GM23248 (cell line): ENCODE measurements at regions not wholly inside any gene's neighbourhood (a gene's known extent, or its start where the extent isn't known, plus 50 kb on each side); places are given as distances from the start of the nearest gene placed in this dataset.

ENCODE experiments used
- DNase-seq: peaks from one replicate; pipeline ENCODE4 v3.0.0-alpha.2; 2015
- H2AFZ ChIP-seq: fragments of 200-600 bp; sonication (generic); 2 replicates; pipeline ENCODE4 v1.6.1; 2016; ENCODE audit warnings: antibody characterized with exemption
- H3F3A ChIP-seq: fragments of 200-600 bp; sonication (generic); 2 replicates; pipeline ENCODE4 v1.6.1; 2016; ENCODE audit warnings: mild to moderate bottlenecking, antibody characterized with exemption, mixed run types; ENCODE audit not compliant: insufficient read depth
- H3K27ac ChIP-seq: fragments of 200-600 bp; sonication (generic); 2 replicates; pipeline ENCODE4 v1.5.1; 2016; ENCODE audit warnings: mild to moderate bottlenecking
- H3K27me3 ChIP-seq: fragments of 200-600 bp; sonication (generic); replicated peaks from 2 replicates; pipeline ENCODE4 v1.6.1; 2016; ENCODE audit warnings: mild to moderate bottlenecking; ENCODE audit not compliant: insufficient read depth
- H3K36me3 ChIP-seq: fragments of 200-600 bp; sonication (generic); 2 replicates; pipeline ENCODE4 v1.6.1; 2016; ENCODE audit warnings: low read depth, mild to moderate bottlenecking
- H3K4me1 ChIP-seq: fragments of 200-600 bp; sonication (generic); 2 replicates; pipeline ENCODE4 v1.6.1; 2016; ENCODE audit warnings: mild to moderate bottlenecking; ENCODE audit not compliant: insufficient read depth
- H3K4me2 ChIP-seq: fragments of 200-600 bp; sonication (generic); one replicate; pipeline ENCODE4 v1.6.1; 2016; ENCODE audit warnings: mild to moderate bottlenecking; ENCODE audit not compliant: unreplicated experiment
- H3K4me3 ChIP-seq: fragments of 200-600 bp; sonication (generic); 2 replicates; pipeline ENCODE4 v1.5.1; 2016; ENCODE audit warnings: mild to moderate bottlenecking
- H3K79me2 ChIP-seq: fragments of 200-600 bp; sonication (generic); 2 replicates; pipeline ENCODE4 v1.6.1; 2016; ENCODE audit warnings: mild to moderate bottlenecking; ENCODE audit not compliant: insufficient read depth
- H3K9ac ChIP-seq: fragments of 200-600 bp; sonication (generic); 2 replicates; pipeline ENCODE4 v1.6.1; 2016; ENCODE audit warnings: mild to moderate bottlenecking
- H3K9me2 ChIP-seq: fragments of 200-600 bp; sonication (generic); 2 replicates; pipeline ENCODE4 v1.6.1; 2016; ENCODE audit warnings: mixed run types, mild to moderate bottlenecking, moderate library complexity; ENCODE audit not compliant: insufficient read depth
- H3K9me3 ChIP-seq: fragments of 200-600 bp; sonication (generic); one replicate; pipeline ENCODE4 v1.6.1; 2017; ENCODE audit warnings: low read depth
- H4K20me1 ChIP-seq: fragments of 200-600 bp; sonication (generic); 2 replicates; pipeline ENCODE4 v1.6.0; 2016; ENCODE audit not compliant: insufficient read depth
- EZH2 ChIP-seq: fragments of 200-600 bp; sonication (generic); IDR thresholded peaks from 2 replicates; pipeline ENCODE4 v1.6.1; 2018; ENCODE audit warnings: antibody characterized with exemption, mild to moderate bottlenecking; ENCODE audit not compliant: insufficient read depth, poor library complexity, severe bottlenecking
- EZH2phosphoT487 ChIP-seq: fragments of 200-600 bp; sonication (generic); IDR thresholded peaks from 2 replicates; pipeline ENCODE4 v1.6.1; 2018; ENCODE audit warnings: antibody characterized with exemption, moderate library complexity, mild to moderate bottlenecking, low read depth; ENCODE audit not compliant: insufficient read depth
- WGBS, 2 experiments: methylation state at CpG; one replicate each; pipeline ENCODE4 v1.1.6; 2015 to 2017; ENCODE audit warnings: low lambda C conversion rate in 2 of 2, low coverage in 1 of 2; ENCODE audit errors: missing lambda C conversion rate in 2 of 2; 5-methylcytosine and 5-hydroxymethylcytosine counted together
- in situ Hi-C: fragments of 300-500 bp; cut with MboI; formaldehyde crosslinking; loops from 2 replicates; pipeline ENCODE4 v1.15.0; 2020

- in situ Hi-C loops: no loop called here
- Histone ChIP-seq H2AFZ (no peak overlapping the region), H3K4me2 (no peak overlapping the region), H3K27ac (no peak overlapping the region), H3K4me1 (peaks cover 9% of the 10 kb centered on the region), H3K4me3 (no peak overlapping the region), H4K20me1 (no peaks in the 10 kb centered on the region), H3K79me2 (peaks cover 5% of the 10 kb centered on the region; the same call in 1 of the 2 replicates), H3K9me2 (no peaks in the 10 kb centered on the region), H3K9ac (no peak overlapping the region), H3K27me3 (no peaks in the 10 kb centered on the region), H3K9me3 (no peaks in the 10 kb centered on the region), H3F3A (peaks cover 11% of the 10 kb centered on the region; the same call in 1 of the 2 replicates), H3K36me3 (no peaks in the 10 kb centered on the region)
- TF ChIP-seq EZH2phosphoT487: no peak
- TF ChIP-seq EZH2: no peak
- no peak for DNase-seq
- 95 to 98% methylated on average over 6 of the region's 6 CpGs for WGBS, 2 experiments
Measured at GRCh38 chr7:131655447-131655846, 99.0 kb upstream of the PODXL start.

GRCh38 chr7:131654668-131655326 is 98.4 kb upstream of the PODXL start:
- WGBS, 2 experiments: 27 to 28% methylated on average over 19 of the region's 19 CpGs

GRCh38 chr7:131654249-131654558 is 97.8 kb upstream of the PODXL start:
- no peaks in the 10 kb centered on the region for H3K9me3 ChIP-seq
- no peak for TF ChIP-seq EZH2
- TF ChIP-seq EZH2phosphoT487: no peak
- H3K4me1 ChIP-seq: peaks cover 14% of the 10 kb centered on the region
- peak overlapping the region; percentile 49 for H3K4me2 ChIP-seq
- no peaks in the 10 kb centered on the region for H3K9me2 ChIP-seq
- H3F3A ChIP-seq: peaks cover 12% of the 10 kb centered on the region; the same call in 1 of the 2 replicates
- H3K36me3 ChIP-seq: no peaks in the 10 kb centered on the region
- H4K20me1 ChIP-seq: no peaks in the 10 kb centered on the region
- H3K79me2 ChIP-seq: peaks cover 5% of the 10 kb centered on the region; the same call in 1 of the 2 replicates
- no peak for DNase-seq
- no peaks in the 10 kb centered on the region for H3K27me3 ChIP-seq
- no peak overlapping the region for H2AFZ ChIP-seq
- 69 to 89% methylated on average over 1 of the region's 1 CpG for WGBS, 2 experiments
- H3K4me3 ChIP-seq: peak overlapping the region; percentile 8; the same call in 1 of the 2 replicates
- H3K27ac ChIP-seq: 0 out of 2 replicates have a peak overlapping the region, but pooled peaks have one; percentile 4
- in situ Hi-C loops: no loop called here
- H3K9ac ChIP-seq: no peak overlapping the region

More at GRCh38 chr7:131654668-131655326, 98.4 kb upstream of the PODXL start:
- H2AFZ ChIP-seq: 0 out of 2 replicates have a peak overlapping the region, but pooled peaks have one; percentile 37
- peaks cover 5% of the 10 kb centered on the region; the same call in 1 of the 2 replicates for H3K79me2 ChIP-seq
- H3K9ac ChIP-seq: no peak overlapping the region
- H3K36me3 ChIP-seq: no peaks in the 10 kb centered on the region
- no peak overlapping the region for H3K4me3 ChIP-seq
- no peaks in the 10 kb centered on the region for H4K20me1 ChIP-seq
- no peaks in the 10 kb centered on the region for H3K27me3 ChIP-seq
- no peaks in the 10 kb centered on the region for H3K9me3 ChIP-seq
- TF ChIP-seq EZH2 (no peak), EZH2phosphoT487 (no peak)
- in situ Hi-C loops: no loop called here
- H3K9me2 ChIP-seq: no peaks in the 10 kb centered on the region
- H3K27ac ChIP-seq: no peak overlapping the region
- DNase-seq: peak; percentile 93
- peaks cover 11% of the 10 kb centered on the region; the same call in 1 of the 2 replicates for H3F3A ChIP-seq
- H3K4me1 ChIP-seq: peaks cover 9% of the 10 kb centered on the region
- no peak overlapping the region for H3K4me2 ChIP-seq

- Histone ChIP-seq H4K20me1 (no peaks in the 10 kb centered on the region), H3K27ac (0 out of 2 replicates have a peak overlapping the region, but pooled peaks have one; percentile 4), H3K27me3 (no peaks in the 10 kb centered on the region), H3K9ac (no peak overlapping the region), H3F3A (peaks cover 18% of the 10 kb centered on the region; the same call in 1 of the 2 replicates), H2AFZ (peak overlapping the region; percentile 12; the same call in 1 of the 2 replicates), H3K4me2 (peak overlapping the region; percentile 49), H3K9me3 (no peaks in the 10 kb centered on the region), H3K36me3 (no peaks in the 10 kb centered on the region), H3K79me2 (peaks cover 5% of the 10 kb centered on the region; the same call in 1 of the 2 replicates), H3K4me3 (peak overlapping the region; percentile 8; the same call in 1 of the 2 replicates), H3K9me2 (no peaks in the 10 kb centered on the region), H3K4me1 (peaks cover 19% of the 10 kb centered on the region)
- in situ Hi-C loops: no loop called here
- TF ChIP-seq EZH2 (no peak), EZH2phosphoT487 (no peak)
- WGBS, 2 experiments: 52 to 53% methylated on average over 12 of the region's 12 CpGs
- DNase-seq: peak; percentile 71
Measured at GRCh38 chr7:131653418-131654248, 97.2 kb upstream of the PODXL start.
